ENCODE measurements at regions not wholly inside any gene's neighbourhood (a gene's known extent, or its start where the extent isn't known, plus 50 kb on each side); places are given as distances from the start of the nearest gene placed in this dataset.
"Not testable (repeated sequence)": the region's sequence is repeated elsewhere in the genome, so short reads cannot be mapped to it uniquely, and the experiment has no call there.

GRCh38 chr9:97096793-97097192, 57.9 kb upstream of the CTSV start:
- H3K27me3 ChIP-seq = no peaks in the 10 kb centered on the region
- no peak overlapping the region for H3K27ac ChIP-seq
- no peaks in the 10 kb centered on the region for H3K36me3 ChIP-seq
- no peak overlapping the region for H3K4me3 ChIP-seq
- H3K4me1 ChIP-seq = no peaks in the 10 kb centered on the region
- DNase-seq (no peak), ATAC-seq (no peak)
- H3K9me3 ChIP-seq = no peaks in the 10 kb centered on the region
- TF ChIP-seq, protein P1, sequence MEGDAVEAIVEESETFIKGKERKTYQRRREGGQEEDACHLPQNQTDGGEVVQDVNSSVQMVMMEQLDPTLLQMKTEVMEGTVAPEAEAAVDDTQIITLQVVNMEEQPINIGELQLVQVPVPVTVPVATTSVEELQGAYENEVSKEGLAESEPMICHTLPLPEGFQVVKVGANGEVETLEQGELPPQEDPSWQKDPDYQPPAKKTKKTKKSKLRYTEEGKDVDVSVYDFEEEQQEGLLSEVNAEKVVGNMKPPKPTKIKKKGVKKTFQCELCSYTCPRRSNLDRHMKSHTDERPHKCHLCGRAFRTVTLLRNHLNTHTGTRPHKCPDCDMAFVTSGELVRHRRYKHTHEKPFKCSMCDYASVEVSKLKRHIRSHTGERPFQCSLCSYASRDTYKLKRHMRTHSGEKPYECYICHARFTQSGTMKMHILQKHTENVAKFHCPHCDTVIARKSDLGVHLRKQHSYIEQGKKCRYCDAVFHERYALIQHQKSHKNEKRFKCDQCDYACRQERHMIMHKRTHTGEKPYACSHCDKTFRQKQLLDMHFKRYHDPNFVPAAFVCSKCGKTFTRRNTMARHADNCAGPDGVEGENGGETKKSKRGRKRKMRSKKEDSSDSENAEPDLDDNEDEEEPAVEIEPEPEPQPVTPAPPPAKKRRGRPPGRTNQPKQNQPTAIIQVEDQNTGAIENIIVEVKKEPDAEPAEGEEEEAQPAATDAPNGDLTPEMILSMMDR (IDR thresholded peaks at IDR 0.05) = no peak
- intact Hi-C loops (cut with DNase I) = no loop called here

- not testable (repeated sequence) for DNase-seq
- H3K27me3 ChIP-seq = peaks cover 0 to 25% of the 10 kb centered on the region in 2 donors
Observed at GRCh38 chr9:97089361-97089760, 50.4 kb upstream of the CTSV start.

More at GRCh38 chr9:97089361-97089760, 50.4 kb upstream of the CTSV start:
- intact Hi-C loops (cut with DNase I); H3K4me1 ChIP-seq; ATAC-seq; H3K9me3 ChIP-seq; H3K27ac ChIP-seq; H3K4me3 ChIP-seq; H3K36me3 ChIP-seq: not testable (repeated sequence)
